ENCODE measurements at regions not wholly inside any gene's neighbourhood (a gene's known extent, or its start where the extent isn't known, plus 50 kb on each side); places are given as distances from the start of the nearest gene placed in this dataset.

GRCh38 chr3:14334936-14335335 lies 67.5 kb upstream of the SLC6A6 start:
- Histone ChIP-seq H3F3A (ENCODE audit: insufficient read depth, low read depth) (peaks cover 31% of the 10 kb centered on the region), H3K27ac (no peak overlapping the region), H4K20me1 (ENCODE audit: insufficient read depth) (no peaks in the 10 kb centered on the region), H3K4me2 (no peak overlapping the region), H2AFZ (no peak overlapping the region), H3K9me3 (ENCODE audit: insufficient read depth, low read depth) (no peaks in the 10 kb centered on the region), H3K4me1 (replicated peaks; ENCODE audit: insufficient read depth) (peaks cover 37% of the 10 kb centered on the region), H3K9me2 (ENCODE audit: insufficient read depth) (no peaks in the 10 kb centered on the region), H3K4me3 (no peak overlapping the region), H3K27me3 (ENCODE audit: insufficient read depth, low read depth) (no peaks in the 10 kb centered on the region), H3K79me2 (ENCODE audit: low read depth) (no peaks in the 10 kb centered on the region), H3K36me3 (ENCODE audit: low read depth) (no peaks in the 10 kb centered on the region)
- TF ChIP-seq CTCF (conservative IDR thresholded peaks at IDR 0.05) (no peak), EZH2 (IDR thresholded peaks at IDR 0.05; ENCODE audit: low read depth) (no peak)
- BruUV-seq (replicated peaks) = no TSS peak
- no peak for DNase-seq
- ChIA-PET POLR2A (ENCODE audit: unreplicated experiment) (no interaction called here), CTCF (no interaction called here)
- intact Hi-C loops (cut with micrococcal nuclease; ENCODE audit: unreplicated experiment) = loop anchor here (5.0 kb wide), 1 partner anchor 37 kb away; no protein-coding TSS in a partner anchor

- H3K4me3 ChIP-seq = no peak overlapping the region
- ChIA-PET POLR2A (ENCODE audit: unreplicated experiment) (interaction anchor here (0.5 to 0.7 kb wide), 3 partner anchors 55 to 136 kb away, joined by 3 read pairs; no protein-coding TSS in a partner anchor), CTCF (no interaction called here)
- peak; percentile 78 to 97 for DNase-seq
- H4K20me1 ChIP-seq (ENCODE audit: insufficient read depth) = no peaks in the 10 kb centered on the region
- TF ChIP-seq CTCF (conservative IDR thresholded peaks at IDR 0.05) (no peak; the same call in 1 of the 2 replicates), EZH2 (IDR thresholded peaks at IDR 0.05; ENCODE audit: low read depth) (no peak)
- peak overlapping the region; percentile 62 for H3K27ac ChIP-seq
- H3K4me2 ChIP-seq = peak overlapping the region; percentile 72
- H3K4me1 ChIP-seq (replicated peaks; ENCODE audit: insufficient read depth) = peaks cover 35% of the 10 kb centered on the region
- H3K36me3 ChIP-seq (ENCODE audit: low read depth) = no peaks in the 10 kb centered on the region
- intact Hi-C loops (cut with micrococcal nuclease; ENCODE audit: unreplicated experiment) = loop anchor here (5.0 kb wide), 1 partner anchor 36 kb away; no protein-coding TSS in a partner anchor
- no peak overlapping the region for H2AFZ ChIP-seq
- no peaks in the 10 kb centered on the region for H3K27me3 ChIP-seq (ENCODE audit: insufficient read depth, low read depth)
- H3F3A ChIP-seq (ENCODE audit: insufficient read depth, low read depth) = peaks cover 27% of the 10 kb centered on the region
- H3K9me2 ChIP-seq (ENCODE audit: insufficient read depth) = no peaks in the 10 kb centered on the region
- no TSS peak for BruUV-seq (replicated peaks)
- H3K9me3 ChIP-seq (ENCODE audit: insufficient read depth, low read depth) = no peaks in the 10 kb centered on the region
- no peaks in the 10 kb centered on the region for H3K79me2 ChIP-seq (ENCODE audit: low read depth)
Measured at GRCh38 chr3:14335774-14336748, 66.3 kb upstream of the SLC6A6 start.

GRCh38 chr3:14336749-14337598 lies 65.4 kb upstream of the SLC6A6 start:
- peak overlapping the region; percentile 62 for H3K27ac ChIP-seq
- TF ChIP-seq CTCF (conservative IDR thresholded peaks at IDR 0.05) = no peak
- TF ChIP-seq EZH2 (IDR thresholded peaks at IDR 0.05; ENCODE audit: low read depth) = no peak
- H3K4me3 ChIP-seq = 0 out of 2 replicates have a peak overlapping the region, but pooled peaks have one; percentile 1
- no TSS peak for BruUV-seq (replicated peaks)
- H3K4me2 ChIP-seq = peak overlapping the region; percentile 72
- no peaks in the 10 kb centered on the region for H3K79me2 ChIP-seq (ENCODE audit: low read depth)
- no peak for DNase-seq
- H4K20me1 ChIP-seq (ENCODE audit: insufficient read depth) = no peaks in the 10 kb centered on the region
- peaks cover 35% of the 10 kb centered on the region for H3K4me1 ChIP-seq (replicated peaks; ENCODE audit: insufficient read depth)
- intact Hi-C loops (cut with micrococcal nuclease; ENCODE audit: unreplicated experiment) = loop anchor here (5.0 kb wide), 1 partner anchor 35 kb away; no protein-coding TSS in a partner anchor
- no peak overlapping the region for H2AFZ ChIP-seq
- ChIA-PET POLR2A (ENCODE audit: unreplicated experiment) (interaction anchor here (0.5 to 0.7 kb wide), 5 partner anchors 41 to 137 kb away, joined by 3 to 18 read pairs (median 3); no protein-coding TSS in a partner anchor), CTCF (no interaction called here)
- no peaks in the 10 kb centered on the region for H3K9me3 ChIP-seq (ENCODE audit: insufficient read depth, low read depth)
- no peaks in the 10 kb centered on the region for H3K9me2 ChIP-seq (ENCODE audit: insufficient read depth)
- H3F3A ChIP-seq (ENCODE audit: insufficient read depth, low read depth) = peaks cover 27% of the 10 kb centered on the region
- H3K36me3 ChIP-seq (ENCODE audit: low read depth) = no peaks in the 10 kb centered on the region
- H3K27me3 ChIP-seq (ENCODE audit: insufficient read depth, low read depth) = no peaks in the 10 kb centered on the region
